WTC11 (cell line): ENCODE measurements at regions not wholly inside any gene's neighbourhood (a gene's known extent, or its start where the extent isn't known, plus 50 kb on each side); places are given as distances from the start of the nearest gene placed in this dataset.

ENCODE experiments used
- CTCF ChIP-seq: fragments of 200-600 bp; IDR thresholded peaks from 2 replicates; pipeline ENCODE4 v1.8.0; 2022; ENCODE audit warnings: antibody characterized with exemption
- E2F1 ChIP-seq: sonication (generic); formaldehyde crosslinking; IDR thresholded peaks from 2 replicates; pipeline ENCODE4 v1.8.0; 2022; ENCODE audit warnings: mild to moderate bottlenecking, missing genetic modification reagents
- ELF4 ChIP-seq: sonication (generic); formaldehyde crosslinking; IDR thresholded peaks from 2 replicates; pipeline ENCODE4 v1.8.1; 2022; ENCODE audit warnings: low read depth, mild to moderate bottlenecking, moderate library complexity, missing genetic modification reagents
- FOXP4 ChIP-seq: sonication (generic); formaldehyde crosslinking; IDR thresholded peaks from 2 replicates; pipeline ENCODE4 v1.8.0; 2022; ENCODE audit warnings: mild to moderate bottlenecking, missing genetic modification reagents
- GABPB1 ChIP-seq: sonication (generic); formaldehyde crosslinking; IDR thresholded peaks from 2 replicates; pipeline ENCODE4 v1.8.1; 2023; ENCODE audit warnings: mild to moderate bottlenecking, missing genetic modification reagents
- SP1 ChIP-seq: sonication (generic); formaldehyde crosslinking; conservative IDR thresholded peaks from 2 replicates; pipeline ENCODE4 v1.8.1; 2022; ENCODE audit warnings: missing genetic modification reagents
- USF2 ChIP-seq: sonication (generic); formaldehyde crosslinking; IDR thresholded peaks from 2 replicates; pipeline ENCODE4 v1.8.1; 2023; ENCODE audit warnings: mild to moderate bottlenecking, missing genetic modification reagents, moderate library complexity
- ZMAT4 ChIP-seq: fragments of 250-450 bp; sonication (Bioruptor Pico); IDR thresholded peaks from 2 replicates; pipeline ENCODE4 v1.9.0; 2021; ENCODE audit warnings: mild to moderate bottlenecking

- TF ChIP-seq FOXP4 (no peak), SP1 (CRISPR knock-in tag) (no peak), E2F1 (CRISPR knock-in tag) (no peak), ELF4 (CRISPR knock-in tag) (no peak), ZMAT4 (CRISPR knock-in tag) (no peak), USF2 (CRISPR knock-in tag) (no peak), CTCF (no peak), GABPB1 (CRISPR knock-in tag) (no peak)
Measured at GRCh38 chr22:47965066-47965465, 1202.6 kb downstream of the TBC1D22A start.
